Fibroblast of upper back skin (primary cell): ENCODE measurements at regions not wholly inside any gene's neighbourhood (a gene's known extent, or its start where the extent isn't known, plus 50 kb on each side); places are given as distances from the start of the nearest gene placed in this dataset.
"Not testable (repeated sequence)": the region's sequence is repeated elsewhere in the genome, so short reads cannot be mapped to it uniquely, and the experiment has no call there.

ENCODE experiments used
- DNase-seq: peaks from one replicate; pipeline ENCODE4 v3.0.0-alpha.2; 2013

DNA sequence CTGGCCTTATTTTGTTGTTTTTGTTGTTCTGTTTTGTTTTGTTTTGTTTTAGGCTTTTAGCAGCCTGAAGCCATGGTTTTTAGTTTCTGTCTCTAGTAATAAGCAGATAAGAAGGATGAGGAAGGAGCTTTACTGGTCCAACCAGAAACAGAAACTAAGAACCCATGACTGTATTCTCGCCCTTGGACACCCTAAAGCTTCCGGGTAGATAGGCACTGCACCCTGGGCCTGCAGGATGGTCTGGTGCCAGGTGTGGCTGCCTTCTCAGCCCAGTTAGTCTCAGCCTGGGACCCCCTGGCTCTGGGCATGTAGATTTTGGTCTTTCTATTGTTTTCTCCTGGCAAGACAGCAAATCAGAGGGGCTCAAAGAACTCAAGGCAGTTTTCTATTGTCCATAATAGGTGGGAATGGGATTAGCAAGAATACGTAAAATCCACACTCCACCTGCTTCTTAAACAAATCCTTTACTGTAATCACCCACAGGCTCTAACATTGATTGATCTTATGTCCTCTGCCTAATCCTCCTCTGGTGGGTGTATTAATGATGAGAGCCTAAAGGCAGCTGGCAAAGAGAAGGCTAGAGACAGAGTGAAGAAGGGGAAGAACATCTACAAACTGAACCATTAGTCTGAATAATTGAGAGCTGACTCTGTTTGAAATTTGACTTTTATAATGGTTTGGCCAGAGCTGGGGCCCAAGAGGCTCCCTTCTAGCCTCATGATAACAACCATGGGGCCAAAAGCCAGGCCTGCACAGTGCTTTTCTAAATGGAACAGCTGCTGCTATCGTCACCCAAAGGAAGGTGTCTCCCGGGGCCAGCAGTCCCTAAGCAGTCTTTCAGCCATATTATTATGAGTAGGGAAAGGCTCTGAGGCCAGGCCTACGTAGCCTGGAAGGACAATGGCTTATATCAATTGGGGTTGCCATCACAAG lies 106.8 kb upstream of the ATP1A1 start:
- no peak for DNase-seq

DNA sequence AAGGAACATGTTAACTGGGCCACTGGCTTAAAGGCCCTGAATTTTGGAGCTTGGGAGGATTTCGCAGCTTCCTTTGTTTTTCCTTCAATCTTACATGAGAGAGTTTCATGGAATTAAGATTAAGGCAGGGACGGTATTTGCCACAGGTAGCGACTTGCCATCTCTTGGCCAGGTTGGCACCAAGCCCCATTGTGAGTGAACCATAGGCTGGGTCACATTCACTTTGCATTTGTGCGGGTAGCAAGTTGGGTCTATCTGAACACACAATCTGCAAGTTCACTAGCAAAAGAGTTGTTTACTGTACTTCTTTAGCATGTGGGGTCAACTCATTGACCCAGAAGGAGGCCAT lies 106.2 kb upstream of the ATP1A1 start:
- DNase-seq = no peak

DNA sequence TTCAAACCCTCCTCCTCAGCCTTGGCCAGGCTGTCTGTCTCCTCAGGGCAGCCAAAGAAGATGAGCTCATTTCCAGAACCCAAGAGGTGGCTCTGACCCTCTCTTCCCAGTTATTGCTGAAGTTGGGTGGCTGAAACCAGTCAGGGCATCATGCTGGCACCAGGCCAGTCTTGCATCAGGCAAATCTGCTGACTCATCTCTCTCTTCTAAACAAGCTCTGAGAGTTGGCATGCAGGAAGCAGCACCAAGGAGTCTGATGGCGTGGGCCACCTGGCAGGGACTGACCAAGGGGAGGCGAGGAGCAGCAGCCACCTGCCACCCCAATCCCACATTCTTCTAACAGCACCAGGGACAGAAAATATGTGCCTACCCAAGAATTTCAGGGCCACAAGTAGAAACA lies 104.8 kb upstream of the ATP1A1 start:
- DNase-seq = no peak

DNA sequence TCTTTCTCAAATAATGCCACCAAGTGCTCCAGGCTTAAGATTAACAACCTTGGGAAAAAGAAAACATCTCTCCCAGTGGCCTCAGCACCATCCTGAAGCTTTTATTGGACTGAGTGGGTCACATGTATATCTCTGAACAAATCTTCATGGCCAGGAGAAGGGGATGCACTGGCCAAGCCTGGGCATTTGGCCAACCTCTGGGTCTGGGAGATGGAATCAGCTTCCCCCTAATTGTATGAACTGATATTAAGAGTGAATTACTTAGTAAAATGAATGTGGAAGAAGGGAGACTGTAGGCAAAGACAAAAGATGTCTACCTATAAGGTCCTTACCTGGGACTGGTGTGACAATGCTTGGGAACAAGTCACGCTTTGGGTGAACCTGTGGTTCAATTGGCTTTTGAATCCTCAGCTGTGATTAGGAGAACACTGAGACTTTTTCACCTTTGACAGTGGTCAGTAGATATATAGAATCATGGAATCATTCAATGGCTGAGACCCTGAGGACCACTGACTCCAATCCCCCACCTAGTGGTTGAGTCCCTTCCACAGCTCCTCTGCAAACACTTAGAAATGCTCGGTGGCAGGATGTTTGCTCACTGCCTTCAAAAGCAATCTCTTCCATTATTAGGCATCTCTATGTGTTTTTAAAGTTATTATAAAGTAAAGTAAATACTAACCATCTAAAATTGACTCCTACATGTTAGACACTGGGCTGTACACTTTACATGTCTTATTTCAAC lies 102.6 kb upstream of the ATP1A1 start:
- no peak for DNase-seq

DNA sequence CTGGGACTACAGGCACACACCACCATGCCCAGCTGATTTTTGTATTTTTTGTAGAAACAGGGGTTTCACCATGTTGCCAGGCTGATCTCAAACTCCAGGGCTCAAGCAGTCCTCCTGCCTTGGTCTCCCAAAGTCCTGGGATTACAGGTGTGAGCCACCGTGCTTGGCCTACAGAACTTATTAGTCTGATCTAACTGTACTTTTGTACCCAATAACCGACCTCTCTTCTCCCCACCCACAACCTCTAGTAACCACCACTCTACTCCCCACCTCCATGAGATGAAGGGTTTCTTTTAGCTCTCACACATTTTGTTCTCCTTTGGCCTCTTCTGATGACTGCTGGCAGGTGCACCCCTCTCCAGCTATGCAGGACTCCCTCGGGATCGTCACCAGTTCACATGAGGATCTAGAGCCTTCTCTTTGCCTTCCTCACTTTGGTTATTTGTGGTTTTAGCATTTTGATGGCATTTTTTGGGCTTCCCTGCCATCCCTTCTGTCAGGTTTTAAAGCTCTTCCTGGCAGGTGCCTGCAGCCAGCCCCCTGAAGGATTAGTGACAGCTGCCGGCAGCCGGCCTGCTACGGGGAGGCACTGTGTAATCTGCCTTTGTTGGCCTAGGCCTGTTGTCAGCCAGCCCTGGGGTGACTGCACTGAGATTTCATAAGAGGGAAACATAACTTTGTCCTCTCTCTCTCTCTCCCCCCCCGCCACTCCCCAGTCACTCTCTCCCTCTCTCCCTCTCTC lies 99.8 kb upstream of the ATP1A1 start:
- no peak for DNase-seq

DNA sequence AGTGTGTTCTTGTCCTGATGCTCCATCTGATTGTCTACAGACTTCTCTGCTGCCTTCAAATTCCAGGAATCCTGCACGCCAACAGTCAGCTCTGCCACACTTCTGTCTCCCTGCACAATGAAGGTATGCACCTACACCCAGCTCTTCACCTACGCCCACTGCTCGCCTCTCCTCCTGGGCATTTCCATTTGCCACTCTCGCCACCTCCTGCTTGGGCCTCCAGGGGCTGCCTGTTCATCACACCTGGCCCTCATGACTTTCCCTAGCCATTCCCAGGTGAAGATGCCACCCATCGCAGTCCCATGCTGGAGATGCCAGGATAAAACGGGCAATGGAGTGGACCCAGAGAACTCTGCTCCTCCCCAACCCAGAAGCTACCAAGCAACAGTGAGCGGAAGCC lies 96.5 kb upstream of the ATP1A1 start:
- DNase-seq = no peak

DNA sequence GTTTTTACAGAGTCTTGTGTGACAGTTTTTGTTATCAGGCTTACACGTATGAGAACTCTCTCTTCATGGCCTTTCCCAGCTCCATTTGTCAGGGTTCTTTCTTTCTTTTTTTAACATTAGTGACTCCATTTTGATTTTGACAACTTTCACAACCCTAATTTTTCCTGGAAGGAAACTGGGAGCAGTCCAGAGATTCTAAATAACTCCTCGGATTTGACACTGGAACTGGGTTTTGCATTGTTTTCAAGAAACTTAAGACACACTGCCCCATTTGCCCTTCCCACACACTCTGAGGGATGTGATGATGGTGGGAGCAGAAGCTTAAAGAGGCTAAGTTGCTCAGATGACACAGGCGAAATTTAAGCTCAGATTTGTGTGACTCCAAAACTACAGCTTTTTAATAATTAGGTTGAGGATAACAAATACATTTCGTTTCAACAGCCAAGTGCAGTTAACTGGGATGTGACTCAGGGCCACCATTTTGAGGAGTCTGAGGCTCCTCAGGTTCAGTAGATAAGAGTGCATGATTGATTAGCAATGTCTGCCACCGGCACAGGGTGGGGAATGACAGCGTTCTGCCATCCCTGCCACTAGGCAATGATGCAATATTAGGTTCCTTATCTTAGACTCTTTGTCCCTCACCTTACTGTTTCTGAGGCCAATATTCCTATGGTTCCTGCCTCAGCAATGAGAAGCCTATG lies 95.1 kb upstream of the ATP1A1 start:
- DNase-seq = no peak

DNA sequence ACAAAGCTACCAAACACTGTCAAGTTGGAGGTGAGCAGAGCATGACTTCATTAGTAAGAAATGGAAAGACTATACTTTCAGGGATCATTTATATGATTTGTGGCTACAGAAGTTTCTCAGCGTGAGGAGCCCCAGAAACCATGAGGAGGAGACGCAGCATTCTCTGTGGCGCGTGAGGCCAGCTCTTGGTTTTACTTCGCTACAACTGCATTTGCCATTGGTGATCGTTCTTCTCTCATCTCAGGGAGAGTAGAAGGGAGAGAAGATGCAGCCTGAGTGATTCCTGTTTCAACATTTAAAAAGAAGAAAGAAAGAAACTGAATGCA lies 94.5 kb upstream of the ATP1A1 start:
- DNase-seq = no peak

DNA sequence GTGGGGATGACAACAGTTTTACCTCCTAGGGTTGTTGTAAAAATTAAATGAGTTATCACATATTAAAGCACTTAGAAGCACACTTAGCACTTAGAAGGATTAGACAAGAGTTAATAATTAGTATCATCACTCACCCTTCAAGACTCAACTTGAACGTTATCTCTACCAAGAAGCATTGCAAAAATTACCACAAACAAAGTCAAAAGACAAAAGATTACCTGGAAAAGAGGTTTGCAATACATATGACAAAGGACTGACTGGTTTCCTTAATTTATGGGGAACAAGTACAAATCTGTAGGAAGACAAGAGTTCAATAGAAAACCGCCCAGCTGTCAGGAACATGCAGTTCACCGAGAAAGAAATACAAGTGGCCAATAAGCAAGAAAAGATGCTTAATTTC lies 93.3 kb upstream of the ATP1A1 start:
- DNase-seq = no peak

DNA sequence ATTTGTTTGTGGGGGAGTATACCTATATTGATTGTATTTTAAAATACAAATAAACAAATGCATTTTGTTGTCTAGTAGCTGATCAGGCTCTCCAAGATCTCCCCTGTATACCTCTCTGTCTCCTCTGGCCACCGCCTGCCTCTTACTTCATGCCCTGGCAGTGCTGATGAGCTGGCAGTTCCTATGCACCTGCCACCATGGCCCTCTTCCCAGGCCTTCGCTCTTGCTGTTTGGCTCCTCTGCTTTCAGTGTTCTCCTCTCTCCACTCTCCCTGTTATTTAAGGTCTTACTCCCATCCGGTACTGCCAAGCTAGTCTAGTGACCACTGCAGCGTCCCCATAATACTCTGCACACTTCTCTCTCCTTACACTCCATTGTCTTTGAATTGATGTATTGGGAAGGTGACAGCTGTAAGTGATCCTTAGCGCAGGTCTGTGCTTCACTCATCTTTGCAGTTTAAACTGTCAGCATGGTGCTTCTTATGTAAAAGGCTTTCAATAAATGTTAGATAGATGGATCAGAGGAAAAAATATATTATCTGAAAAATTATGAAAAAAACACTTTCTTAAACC lies 88.1 kb upstream of the ATP1A1 start:
- no peak for DNase-seq

DNA sequence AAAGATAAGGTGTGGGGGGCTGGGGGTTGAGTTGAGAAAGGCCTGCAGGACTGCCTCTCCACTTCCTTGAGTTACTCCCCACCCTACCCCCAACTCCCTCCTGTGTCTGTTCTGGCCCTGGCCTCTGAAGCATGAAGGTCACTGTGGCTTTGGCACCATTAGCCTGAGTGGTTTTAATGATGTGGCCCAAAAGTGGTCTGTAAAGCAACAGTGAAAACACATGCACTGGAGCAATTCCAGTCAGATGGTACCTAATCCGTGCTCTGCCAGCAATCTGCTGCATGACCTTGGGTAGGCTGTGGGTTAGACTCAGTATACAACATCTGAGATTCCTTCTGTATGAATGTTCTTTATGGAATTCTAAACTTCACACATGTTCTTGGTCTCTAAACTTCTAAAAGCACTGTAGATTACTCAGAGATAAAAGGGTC lies 86.5 kb upstream of the ATP1A1 start:
- DNase-seq = peak; percentile 77

DNA sequence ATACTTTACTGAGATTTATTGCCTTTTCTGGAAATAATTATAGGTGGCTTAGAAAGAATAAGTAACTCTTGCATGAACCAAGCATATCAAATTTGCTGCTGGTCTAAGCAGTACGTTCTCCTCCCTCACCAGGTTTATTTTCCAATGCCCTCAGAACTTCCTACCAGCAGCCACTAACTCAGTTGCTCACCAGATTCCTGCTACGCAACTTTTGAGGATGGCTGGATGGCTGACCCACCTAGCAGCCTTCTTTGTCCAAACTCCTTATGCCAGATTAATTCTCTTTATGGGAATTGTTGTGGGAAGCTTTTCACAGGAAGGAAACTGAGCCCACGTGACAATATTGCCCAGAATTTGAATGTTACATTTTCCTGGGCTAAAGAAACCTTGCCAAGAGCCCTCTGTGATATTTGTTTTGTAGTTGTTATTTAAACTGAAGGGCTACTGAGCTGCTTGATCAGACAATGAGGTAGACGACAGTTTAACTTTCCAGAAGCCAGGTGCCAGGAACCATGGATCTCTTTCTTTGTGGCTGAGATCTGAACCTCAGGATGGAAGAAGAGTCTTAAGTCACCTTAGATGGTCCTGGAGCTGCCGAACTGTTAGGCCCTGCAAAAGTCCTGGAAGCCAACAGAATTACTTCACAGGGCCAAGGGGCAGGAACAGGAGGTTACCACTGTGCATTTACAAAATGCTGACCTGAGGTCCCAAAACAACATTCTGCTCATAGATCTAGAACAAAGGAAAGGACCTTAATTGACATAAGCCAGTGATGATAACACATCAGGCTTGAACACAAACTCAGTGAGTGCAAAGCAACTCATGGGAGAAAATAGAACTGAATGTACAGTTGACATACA lies 85.5 kb upstream of the ATP1A1 start:
- peak; percentile 17 for DNase-seq

DNA sequence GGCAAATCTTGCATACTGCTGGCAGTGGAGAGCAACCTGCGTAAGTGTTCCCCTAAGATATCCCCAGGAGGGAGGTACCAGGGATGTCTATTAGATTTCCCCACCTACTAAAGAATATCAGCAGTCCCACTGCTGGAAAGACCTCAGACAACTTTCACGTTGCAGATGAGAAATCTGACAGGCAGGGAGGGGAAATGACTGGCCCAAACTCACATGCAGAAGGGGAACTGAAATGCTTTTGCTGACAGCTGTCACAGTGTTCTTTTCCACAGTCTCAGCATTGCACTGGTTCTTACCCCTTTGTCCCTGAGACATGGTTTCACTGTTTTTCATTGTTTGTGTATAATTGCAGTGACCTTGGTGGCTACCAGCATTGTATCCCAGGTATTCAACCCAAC lies 84.8 kb upstream of the ATP1A1 start:
- no peak for DNase-seq

DNA sequence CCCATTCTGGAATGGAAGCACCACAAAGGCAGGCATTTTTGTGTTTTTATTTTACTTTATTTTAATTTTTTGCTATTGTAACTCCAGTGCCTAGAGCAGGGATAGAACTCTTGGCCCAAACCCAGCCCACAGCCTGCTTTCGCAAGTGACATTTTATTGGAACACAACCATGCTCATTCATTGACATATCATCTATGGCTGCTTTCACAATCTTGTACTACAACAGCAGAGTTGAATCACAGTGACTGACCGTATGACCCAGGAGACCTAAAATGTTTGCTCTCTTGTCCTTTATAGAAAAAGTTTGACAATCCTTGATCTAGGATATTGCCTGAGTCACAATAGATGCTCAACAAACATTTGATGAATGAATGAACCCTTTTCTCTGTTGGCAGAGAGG lies 83.9 kb upstream of the ATP1A1 start:
- DNase-seq = peak; percentile 1

DNA sequence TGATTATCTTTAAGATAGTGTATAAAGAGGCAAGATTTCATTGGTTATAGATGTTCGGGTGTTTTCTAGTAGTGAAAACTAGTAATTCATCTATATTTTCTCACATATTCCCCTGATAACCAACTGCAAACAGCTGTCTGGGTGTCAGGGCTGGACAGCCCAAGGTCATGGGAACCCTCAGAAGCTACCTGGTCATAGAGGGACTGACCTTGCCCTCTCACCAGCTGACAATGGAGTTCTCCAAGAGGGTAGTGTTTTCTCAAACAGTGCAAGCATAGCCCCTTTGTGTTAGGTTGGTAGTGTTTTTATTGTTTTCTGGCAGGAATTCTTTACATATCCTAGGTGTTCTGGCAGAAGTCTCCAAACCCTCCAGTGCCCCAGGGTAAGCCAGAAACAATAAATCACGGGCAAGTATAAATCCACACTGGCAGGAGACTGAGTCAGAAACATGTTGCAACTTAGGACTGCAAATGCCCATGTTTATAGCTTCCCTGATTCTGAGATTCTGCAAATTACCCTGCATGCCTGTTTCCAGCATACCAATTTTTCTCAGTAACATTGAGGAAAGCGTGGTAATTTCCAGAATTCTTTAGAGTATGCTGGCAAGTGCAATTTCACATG lies 82.8 kb upstream of the ATP1A1 start:
- DNase-seq = no peak

DNA sequence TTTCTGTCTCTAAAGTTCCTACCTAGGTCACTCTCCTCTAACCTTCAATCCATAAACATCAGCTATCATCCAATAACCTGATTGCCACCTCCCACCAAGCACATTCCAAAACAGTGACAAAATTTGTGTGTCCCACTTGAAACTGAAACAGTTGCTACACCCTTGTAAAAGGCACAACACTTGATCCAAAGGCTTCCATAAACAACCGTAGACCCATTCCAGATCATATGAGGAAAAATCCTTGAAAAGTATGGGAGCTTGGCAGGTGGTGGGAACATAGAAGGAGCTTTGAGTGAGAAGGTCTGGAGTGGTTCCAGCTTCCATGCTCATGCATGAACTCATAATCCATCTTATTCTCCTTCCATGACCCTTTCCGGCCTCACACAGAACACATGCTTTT lies 82.0 kb upstream of the ATP1A1 start:
- DNase-seq = no peak

DNA sequence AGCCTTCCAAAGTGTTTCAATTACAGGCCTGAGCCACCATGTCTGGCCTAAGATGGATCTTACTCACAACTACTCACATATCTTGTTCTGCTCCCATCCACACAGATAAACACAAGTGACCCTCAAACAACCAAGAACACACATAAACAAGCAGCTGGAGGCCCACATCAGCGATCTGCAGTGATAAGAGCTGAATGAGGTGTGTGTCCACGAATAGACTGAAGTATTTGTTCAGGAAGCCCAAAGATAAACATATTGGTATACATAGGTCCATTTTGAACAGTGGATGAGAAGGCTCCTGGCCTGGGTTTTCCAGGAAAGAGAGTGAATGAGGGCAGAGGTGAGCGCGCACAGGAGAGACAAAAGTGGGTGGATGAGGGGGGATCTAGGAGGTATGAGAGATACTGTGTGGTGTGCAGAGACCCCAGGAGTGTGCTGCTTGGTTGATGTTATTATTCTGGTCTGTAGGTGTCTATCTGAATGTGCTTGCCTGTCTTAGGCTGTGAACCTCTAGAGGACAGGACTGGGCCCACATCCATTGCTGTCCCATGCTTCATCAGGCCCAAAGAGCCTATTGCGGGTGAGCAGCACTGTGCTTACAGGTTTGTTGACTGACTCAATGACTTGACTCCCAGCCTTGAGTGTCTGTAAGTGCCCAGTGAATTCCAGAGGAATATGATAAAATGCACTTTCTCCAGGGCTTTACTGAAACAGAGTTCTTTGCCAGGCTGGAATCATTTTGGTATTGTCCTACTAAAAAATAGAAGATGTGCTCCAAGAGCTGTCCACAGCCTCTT lies 79.9 kb upstream of the ATP1A1 start:
- no peak for DNase-seq

DNA sequence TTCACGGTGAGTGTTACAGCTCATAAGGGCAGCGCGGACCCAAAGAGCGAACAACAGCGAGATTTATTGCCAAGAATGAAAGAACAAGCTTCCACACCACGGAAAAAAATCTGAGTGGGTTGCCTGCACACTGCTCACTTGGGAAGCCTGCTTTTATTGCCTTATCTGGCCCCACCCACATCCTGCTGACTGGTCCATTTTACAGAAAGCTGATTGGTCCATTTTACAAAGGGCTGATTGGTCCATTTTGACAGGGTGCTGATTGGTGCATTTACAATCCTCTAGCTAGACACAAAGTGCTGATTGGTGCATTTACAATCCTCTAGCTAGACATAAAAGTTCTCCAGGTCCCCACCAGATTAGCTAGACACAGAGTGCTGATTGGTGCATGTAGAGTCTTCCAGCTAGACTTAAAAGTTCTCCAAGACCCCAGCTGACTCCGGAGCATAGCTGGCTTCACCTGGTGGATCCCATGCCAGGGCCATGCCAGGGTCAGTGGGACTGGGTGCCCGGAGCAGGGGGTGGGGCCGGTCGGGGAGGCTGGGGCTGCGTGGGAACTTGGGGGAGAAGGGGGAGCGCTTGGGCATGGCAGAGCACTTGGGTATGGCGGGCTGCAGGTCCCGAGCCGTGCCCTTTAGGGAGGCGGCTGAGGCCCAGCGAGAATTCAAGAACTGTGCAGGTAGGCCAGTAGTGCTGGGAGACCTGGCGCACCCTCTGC lies 75.4 kb upstream of the ATP1A1 start:
- no peak for DNase-seq

DNA sequence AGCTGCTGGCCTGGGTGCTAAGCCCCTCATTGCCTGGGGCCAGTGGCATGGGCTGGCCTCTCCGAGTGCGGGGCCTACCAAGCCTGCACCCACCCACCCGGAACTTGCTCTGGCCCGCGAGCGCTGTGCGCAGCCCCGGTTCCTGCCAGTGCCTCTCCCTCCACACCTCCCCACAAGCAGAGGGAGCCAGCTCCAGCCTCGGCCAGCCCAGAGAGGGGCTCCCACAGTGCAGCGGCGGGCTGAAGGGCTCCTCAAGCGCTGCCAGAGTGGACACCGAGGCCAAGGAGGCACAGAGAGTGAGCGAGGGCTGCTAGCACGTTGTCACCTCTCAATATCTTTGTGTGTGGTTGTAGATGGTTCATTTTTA lies 74.8 kb upstream of the ATP1A1 start:
- DNase-seq = not testable (repeated sequence)

DNA sequence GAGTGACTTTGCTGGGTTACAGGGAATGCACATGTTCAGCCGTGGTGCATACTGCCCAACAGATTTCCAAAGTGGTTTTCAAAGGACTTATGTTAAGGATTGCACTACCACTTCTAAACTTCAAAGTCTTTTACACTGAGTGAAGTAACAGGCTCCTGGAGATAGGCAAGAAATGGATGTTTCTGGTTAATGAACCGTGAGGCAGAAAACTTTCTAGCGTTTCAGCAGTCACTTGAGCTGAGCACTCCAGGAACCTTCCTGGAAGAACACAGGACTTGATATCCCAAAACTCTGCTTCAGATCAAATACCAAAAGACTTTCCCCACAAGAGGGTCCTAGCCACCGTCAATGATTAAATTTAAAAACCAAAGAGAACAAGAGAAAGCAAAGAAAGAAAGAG lies 74.3 kb upstream of the ATP1A1 start:
- DNase-seq = no peak
